CD4-positive, alpha-beta T cell (primary cell): ENCODE measurements at regions not wholly inside any gene's neighbourhood (a gene's known extent, or its start where the extent isn't known, plus 50 kb on each side); places are given as distances from the start of the nearest gene placed in this dataset.

ENCODE experiments used
- ATAC-seq: fragments of 200-7000 bp; cut with Tn5 transposase; one replicate; pipeline ENCODE4 v1.10.0; 2022; ENCODE audit warnings: mild to moderate bottlenecking; ENCODE audit not compliant: poor library complexity
- CTCF ChIA-PET: fragments of 350-600 bp; sonication (Branson Sonifier 250); formaldehyde crosslinking; loops from one replicate; lab custom pipeline; 2021; ENCODE audit warnings: antibody characterized with exemption, inconsistent platforms; lab: Charles Lee
- POLR2A ChIA-PET: fragments of 350-600 bp; sonication (Branson Sonifier 250); formaldehyde crosslinking; loops from one replicate; lab custom pipeline; 2021; ENCODE audit warnings: antibody characterized with exemption, inconsistent platforms; lab: Charles Lee
- DNase-seq, 14 experiments: peaks; one replicate each; pipeline ENCODE4 v3.0.0-alpha.2; 2013 to 2020; ENCODE audit warnings: mixed read lengths in 2 of 14
- H3K27ac ChIP-seq, 2 donors: one replicate each; pipeline versions ENCODE4 v1.5.1 to v1.7.0; 2013; ENCODE audit warnings: low read length in 2 of 2, low read depth in 1 of 2, mild to moderate bottlenecking in 1 of 2
- H3K27me3 ChIP-seq, 2 experiments: 1 replicate in 1 of 2; 2 replicates in 1 of 2; pipeline versions ENCODE4 v1.6.1 to v1.7.0; 2013; ENCODE audit warnings: low read length in 2 of 2, control low read depth in 1 of 2, mild to moderate bottlenecking in 1 of 2, moderate library complexity in 1 of 2; ENCODE audit not compliant: insufficient read depth in 2 of 2, control insufficient read depth in 1 of 2
- H3K36me3 ChIP-seq: one replicate; pipeline ENCODE4 v1.6.1; 2013; ENCODE audit warnings: low read length, control low read depth; ENCODE audit not compliant: insufficient read depth
- H3K4me1 ChIP-seq: one replicate; pipeline ENCODE4 v1.6.1; 2013; ENCODE audit warnings: low read length, control low read depth; ENCODE audit not compliant: insufficient read depth
- H3K4me3 ChIP-seq: one replicate; pipeline ENCODE4 v1.5.1; 2013; ENCODE audit warnings: mild to moderate bottlenecking, low read length, moderate library complexity
- H3K9me3 ChIP-seq, 2 experiments: 1 replicate in 1 of 2; 2 replicates in 1 of 2; pipeline versions ENCODE4 v1.6.1 to v1.7.0; 2013; ENCODE audit warnings: low read length in 2 of 2, mild to moderate bottlenecking in 2 of 2, control low read depth in 1 of 2, moderate library complexity in 1 of 2; ENCODE audit not compliant: control insufficient read depth in 1 of 2, insufficient read depth in 1 of 2
- H3K27ac Mint-ChIP-seq: one replicate; pipeline ENCODE4 v1.8.0; 2020; ENCODE audit warnings: mixed read lengths
- H3K27me3 Mint-ChIP-seq: one replicate; pipeline ENCODE4 v1.8.0; 2021; ENCODE audit warnings: mixed read lengths
- H3K36me3 Mint-ChIP-seq: one replicate; pipeline ENCODE4 v1.8.0; 2021; ENCODE audit warnings: low read depth, mixed read lengths
- H3K4me1 Mint-ChIP-seq: one replicate; pipeline ENCODE4 v1.8.0; 2021; ENCODE audit warnings: low read depth, mixed read lengths
- H3K4me3 Mint-ChIP-seq: one replicate; pipeline ENCODE4 v1.8.0; 2020; ENCODE audit warnings: mild to moderate bottlenecking, mixed read lengths
- H3K9me3 Mint-ChIP-seq: one replicate; pipeline ENCODE4 v1.8.0; 2020; ENCODE audit warnings: mixed read lengths
- CTCF ChIP-seq: fragments of 200-600 bp; IDR thresholded peaks from one replicate; pipeline ENCODE4 v1.8.0; 2022; ENCODE audit warnings: antibody characterized with exemption, mild to moderate bottlenecking
- intact Hi-C, 2 experiments: fragments of 100-400 bp; cut with DNase I in 1 of 2; cut with micrococcal nuclease in 1 of 2; formaldehyde crosslinking; loops; one replicate each; pipeline versions ENCODE4 v1.15.1 to v1.9.0; 2023 to 2025; cut with DNase I, micrococcal nuclease

GRCh38 chrX:39022106-39022505, 220.8 kb downstream of the MID1IP1 start:
- no peak overlapping the region for H3K4me3 Mint-ChIP-seq
- H3K36me3 Mint-ChIP-seq, result no peaks in the 10 kb centered on the region
- no peaks in the 10 kb centered on the region for H3K9me3 Mint-ChIP-seq
- ChIA-PET POLR2A (no interaction called here), CTCF (no interaction called here)
- Histone ChIP-seq H3K9me3 (no peaks in the 10 kb centered on the region), H3K27me3 (no peaks in the 10 kb centered on the region), H3K27ac (no peak overlapping the region), H3K4me1 (no peaks in the 10 kb centered on the region), H3K36me3 (no peaks in the 10 kb centered on the region), H3K4me3 (no peak overlapping the region)
- DNase-seq (no peak), ATAC-seq (no peak)
- no peak overlapping the region for H3K27ac Mint-ChIP-seq
- H3K27me3 Mint-ChIP-seq, result no peaks in the 10 kb centered on the region
- no peak for TF ChIP-seq CTCF
- intact Hi-C loops, result no loop called here
- no peaks in the 10 kb centered on the region for H3K4me1 Mint-ChIP-seq

- POLR2A ChIA-PET, result no interaction called here
- TF ChIP-seq CTCF, result no peak
- Mint-ChIP-seq H3K36me3 (no peaks in the 10 kb centered on the region), H3K27me3 (no peaks in the 10 kb centered on the region), H3K27ac (no peak overlapping the region), H3K4me1 (no peaks in the 10 kb centered on the region), H3K4me3 (no peak overlapping the region), H3K9me3 (peaks cover 3% of the 10 kb centered on the region)
- Histone ChIP-seq H3K27ac (no peak overlapping the region), H3K36me3 (no peaks in the 10 kb centered on the region), H3K27me3 (no peaks in the 10 kb centered on the region), H3K9me3 (peaks cover 0 to 18% of the 10 kb centered on the region in 2 experiments), H3K4me3 (no peak overlapping the region), H3K4me1 (no peaks in the 10 kb centered on the region)
- ATAC-seq, result no peak
- DNase-seq, result no peak
- CTCF ChIA-PET, result no interaction called here
- intact Hi-C loops, result no loop called here
These were observed 228.0 kb downstream of the MID1IP1 start for GRCh38 chrX:39029221-39029620.

GRCh38 chrX:39030636-39031035, 229.4 kb downstream of the MID1IP1 start:
- DNase-seq (no peak), ATAC-seq (no peak)
- ChIA-PET POLR2A (no interaction called here), CTCF (no interaction called here)
- intact Hi-C loops, result no loop called here
- Histone ChIP-seq H3K36me3 (no peaks in the 10 kb centered on the region), H3K27ac (no peak overlapping the region), H3K27me3 (no peaks in the 10 kb centered on the region), H3K4me1 (no peaks in the 10 kb centered on the region), H3K9me3 (peaks cover 0 to 18% of the 10 kb centered on the region in 2 experiments), H3K4me3 (no peak overlapping the region)
- H3K36me3 Mint-ChIP-seq, result no peaks in the 10 kb centered on the region
- no peaks in the 10 kb centered on the region for H3K27me3 Mint-ChIP-seq
- no peak overlapping the region for H3K4me3 Mint-ChIP-seq
- H3K9me3 Mint-ChIP-seq, result peaks cover 3% of the 10 kb centered on the region
- TF ChIP-seq CTCF, result no peak
- H3K27ac Mint-ChIP-seq, result no peak overlapping the region
- no peaks in the 10 kb centered on the region for H3K4me1 Mint-ChIP-seq
